SHP77 (cell line): ENCODE measurements at regions not wholly inside any gene's neighbourhood (a gene's known extent, or its start where the extent isn't known, plus 50 kb on each side); places are given as distances from the start of the nearest gene placed in this dataset.
"Not testable (repeated sequence)": the region's sequence is repeated elsewhere in the genome, so short reads cannot be mapped to it uniquely, and the experiment has no call there.

Experiments used
- DNase-seq, 2 experiments: peaks; one replicate each; lab custom pipeline; 2025; lab: John Stamatoyannopoulos, UW

DNA sequence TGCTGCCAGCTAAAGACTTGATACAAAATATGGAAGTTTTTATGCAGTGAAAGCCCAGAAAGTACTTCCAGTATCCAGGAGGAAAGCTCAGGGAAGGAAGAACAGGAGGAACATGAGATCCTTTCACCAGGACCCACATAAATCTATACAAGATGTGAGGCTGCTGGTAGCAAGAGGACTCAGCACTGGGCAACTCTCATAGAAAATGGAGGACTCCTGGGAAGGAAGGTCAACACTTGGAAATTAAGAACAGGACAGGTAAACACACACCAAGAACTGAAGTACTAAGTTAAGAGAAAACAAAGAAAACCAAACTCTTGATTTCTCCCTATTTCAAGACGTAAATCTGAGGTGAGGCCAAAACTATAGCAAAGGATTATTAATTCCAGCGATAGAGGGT, 220.5 kb upstream of the HSF2 start:
- no peak for DNase-seq

GRCh38 chr6:122180132-122180531, 219.3 kb upstream of the HSF2 start:
- DNase-seq: no peak

GRCh38 chr6:122182061-122182460, 217.4 kb upstream of the HSF2 start:
- DNase-seq: no peak

DNA sequence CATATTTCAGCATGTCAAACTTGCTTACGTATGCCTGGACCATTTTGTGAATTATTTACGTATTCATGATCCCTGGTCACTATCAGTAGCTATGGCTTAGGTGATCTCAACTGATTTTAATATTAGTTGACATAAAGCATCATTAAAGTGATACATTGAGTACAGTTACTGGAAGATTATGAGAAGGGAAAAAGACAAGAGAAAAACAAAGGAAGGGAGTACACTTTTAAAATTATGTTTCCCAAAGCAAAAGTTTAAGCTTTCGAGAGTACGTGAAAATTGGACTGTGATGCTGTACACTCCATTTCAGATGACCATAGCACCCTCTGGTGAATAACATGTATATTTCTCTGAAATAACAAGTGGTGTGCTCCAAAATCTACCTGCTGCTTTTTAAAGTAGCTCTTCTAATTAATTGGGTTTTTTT, 215.0 kb upstream of the HSF2 start:
- DNase-seq: no peak

GRCh38 chr6:122185458-122185857, 214.0 kb upstream of the HSF2 start:
- not testable (repeated sequence) for DNase-seq

- DNase-seq: no peak
Observed at GRCh38 chr6:122187186-122187585, 212.3 kb upstream of the HSF2 start.

GRCh38 chr6:122198922-122199321, 200.5 kb upstream of the HSF2 start:
- no peak for DNase-seq

GRCh38 chr6:122200440-122200839, 199.0 kb upstream of the HSF2 start:
- no peak for DNase-seq

- no peak for DNase-seq
Observed at GRCh38 chr6:122202576-122203137, 196.8 kb upstream of the HSF2 start.

GRCh38 chr6:122207061-122207460, 192.4 kb upstream of the HSF2 start:
- no peak for DNase-seq

DNA sequence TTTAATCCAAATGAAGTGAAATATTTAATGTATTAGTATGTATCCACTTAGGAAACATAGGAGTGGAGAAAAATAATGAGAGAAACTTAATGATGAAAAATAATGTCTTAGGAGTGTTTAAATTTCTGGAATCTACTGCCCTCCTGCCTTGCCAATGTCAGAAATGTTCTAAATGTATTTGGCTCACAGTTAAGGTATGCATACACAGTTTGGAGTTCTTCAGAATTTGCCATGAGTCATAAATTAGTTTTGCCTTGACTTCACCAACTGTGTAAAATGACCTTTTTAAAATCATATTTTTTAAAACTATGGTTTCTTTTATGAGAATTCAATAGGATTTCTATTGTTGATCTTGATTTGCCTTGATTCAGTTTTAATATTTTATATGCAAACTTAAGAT, 191.7 kb upstream of the HSF2 start:
- DNase-seq: no peak

- no peak for DNase-seq
Observed at GRCh38 chr6:122214605-122215318, 184.7 kb upstream of the HSF2 start.

DNA sequence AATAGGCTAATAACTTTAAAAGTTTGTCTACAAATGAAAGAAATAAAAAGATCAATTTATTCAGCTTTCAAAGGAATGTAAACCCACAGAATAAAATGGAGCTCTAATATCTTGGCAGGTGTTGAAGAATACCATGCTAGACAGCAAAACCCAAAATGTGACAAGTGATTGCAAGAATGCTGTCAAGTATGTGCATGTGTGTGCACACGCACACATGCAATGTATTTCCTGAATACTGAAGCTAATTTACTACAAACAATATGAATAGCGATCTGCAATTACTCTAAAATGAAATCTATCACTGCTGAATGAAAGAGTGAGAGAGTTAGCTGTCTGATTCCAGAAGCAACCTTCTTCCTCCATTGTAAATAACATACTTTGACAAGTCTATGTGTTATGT, 179.2 kb upstream of the HSF2 start:
- DNase-seq: no peak

DNA sequence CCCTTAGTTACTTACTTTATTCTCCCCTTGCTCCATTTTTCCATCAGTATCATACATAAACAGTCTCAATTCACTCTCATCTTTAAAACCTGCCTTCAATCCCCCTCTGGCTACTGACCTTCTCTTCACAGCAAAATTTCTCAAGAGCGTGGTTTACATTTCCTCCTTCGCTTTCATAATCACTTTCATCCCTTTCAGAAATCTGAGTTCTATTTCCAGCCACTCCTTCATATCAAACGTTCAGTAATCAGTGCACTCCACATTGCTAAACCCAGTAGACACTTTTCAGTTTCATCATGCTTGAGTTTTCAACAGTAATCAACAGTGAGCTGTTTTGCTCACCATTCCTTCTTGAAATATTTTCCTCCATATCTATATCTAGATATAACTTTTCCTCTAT, 176.7 kb upstream of the HSF2 start:
- no peak for DNase-seq

- DNase-seq: no peak
Observed at GRCh38 chr6:122223251-122223650, 176.2 kb upstream of the HSF2 start.

- no peak for DNase-seq
Observed at GRCh38 chr6:122238861-122239260, 160.6 kb upstream of the HSF2 start.

- no peak for DNase-seq
Observed at GRCh38 chr6:122246906-122247658, 152.4 kb upstream of the HSF2 start.

- DNase-seq: no peak
Observed at GRCh38 chr6:122248001-122248669, 151.3 kb upstream of the HSF2 start.

DNA sequence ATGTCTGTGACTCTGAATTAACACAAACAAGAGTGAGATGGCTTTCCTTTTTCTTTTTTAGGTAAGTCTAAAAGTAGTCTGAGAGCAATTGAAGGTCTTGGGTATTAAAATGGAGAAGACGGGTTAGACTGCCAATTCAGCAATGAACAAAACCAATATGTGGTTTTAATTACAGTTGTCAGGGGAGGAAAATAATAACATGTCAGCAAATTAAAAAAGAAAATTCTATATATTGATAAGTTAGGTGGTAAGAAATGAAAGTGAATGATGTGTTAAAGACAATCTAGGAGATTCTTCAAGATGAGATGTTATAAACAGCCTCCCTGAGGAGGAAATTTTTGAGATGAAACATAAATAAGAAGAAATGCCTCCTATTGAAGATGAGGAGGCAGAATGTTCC, 150.6 kb upstream of the HSF2 start:
- no peak for DNase-seq

GRCh38 chr6:122258839-122259238, 140.6 kb upstream of the HSF2 start:
- DNase-seq: no peak

DNA sequence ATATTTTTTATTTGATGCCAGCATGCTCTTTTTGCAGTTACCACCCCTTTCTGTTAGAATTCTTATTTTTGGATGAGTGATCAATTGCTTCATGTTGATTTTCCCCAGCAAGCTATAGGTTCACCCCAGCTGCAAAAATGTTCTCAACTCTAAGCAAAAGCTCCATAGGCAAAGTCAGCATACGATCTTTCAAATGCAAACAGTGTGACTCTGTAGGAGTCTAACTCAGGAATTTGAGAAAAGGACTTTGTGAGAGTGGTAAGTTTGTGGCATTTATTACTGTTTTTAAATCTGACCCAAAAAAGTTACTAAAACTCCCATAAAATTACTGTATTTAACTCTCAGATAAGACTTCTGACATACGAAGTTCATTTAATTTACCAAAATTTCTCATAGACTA, 134.9 kb upstream of the HSF2 start:
- no peak for DNase-seq

- no peak for DNase-seq
Observed at GRCh38 chr6:122265755-122266154, 133.7 kb upstream of the HSF2 start.

DNA sequence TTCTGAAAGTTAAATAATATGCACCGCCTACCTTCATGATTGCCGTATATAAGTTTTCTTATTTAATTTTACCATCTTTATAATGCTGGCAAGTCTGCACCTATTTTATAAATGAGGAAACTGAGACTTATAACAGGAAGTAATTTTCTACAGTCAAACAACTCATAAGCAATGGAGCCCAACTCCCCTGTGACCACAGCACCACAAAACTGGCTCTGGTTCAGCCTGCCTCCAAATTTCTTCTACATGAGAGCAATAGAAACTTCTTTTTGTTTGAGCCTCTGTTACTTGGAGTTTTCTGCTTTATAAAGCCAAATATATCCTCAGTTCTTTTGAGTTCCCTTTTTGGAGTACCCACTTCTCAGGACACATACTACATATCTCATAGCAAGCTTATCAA, 131.1 kb upstream of the HSF2 start:
- no peak for DNase-seq
